ENCODE measurements at regions not wholly inside any gene's neighbourhood (a gene's known extent, or its start where the extent isn't known, plus 50 kb on each side); places are given as distances from the start of the nearest gene placed in this dataset.

- TF ChIP-seq CTCF (IDR thresholded peaks at IDR 0.05) (no peak), POLR2A (IDR thresholded peaks at IDR 0.05) (no peak)
Observed at GRCh38 chr6:155996151-155996550, 540.5 kb upstream of the NOX3 start.
